Fibroblast of lung (primary cell): ENCODE measurements at regions not wholly inside any gene's neighbourhood (a gene's known extent, or its start where the extent isn't known, plus 50 kb on each side); places are given as distances from the start of the nearest gene placed in this dataset.

Experiments
- CTCF ChIP-seq, 2 donors: IDR thresholded peaks in 1 of 2; conservative IDR thresholded peaks in 1 of 2; 1 replicate in 1 of 2; 2 replicates in 1 of 2; pipeline ENCODE4 v1.5.1; 2011 to 2012; ENCODE audit warnings: low read length in 2 of 2, control low read depth in 1 of 2, inconsistent platforms in 1 of 2, low read depth in 1 of 2, mild to moderate bottlenecking in 1 of 2
- EZH2 ChIP-seq: IDR thresholded peaks from 2 replicates; pipeline ENCODE4 v1.5.1; 2012; ENCODE audit warnings: low read length, control low read depth, mild to moderate bottlenecking; ENCODE audit errors: missing control alignments

GRCh38 chr22:27222178-27222577, 564.8 kb downstream of the MIAT start:
- TF ChIP-seq CTCF (conservative IDR thresholded peaks at IDR 0.05 in 1 of 2, IDR thresholded peaks at IDR 0.05 in 1 of 2; ENCODE audit: low read depth in 1 of 2, low read length in 2 of 2), result no peak
- TF ChIP-seq EZH2, result no peak
